Mesothelial cell of epicardium (in vitro differentiated cells): ENCODE measurements at regions not wholly inside any gene's neighbourhood (a gene's known extent, or its start where the extent isn't known, plus 50 kb on each side); places are given as distances from the start of the nearest gene placed in this dataset.

ENCODE experiments used
- DNase-seq, 2 experiments: peaks; one replicate each; pipeline ENCODE4 v3.0.0; 2021; ENCODE audit warnings: low spot score in 2 of 2; ENCODE audit not compliant: unreplicated experiment in 2 of 2
- H3K27ac Mint-ChIP-seq: 2 replicates; pipeline ENCODE4 v1.8.0; 2021; ENCODE audit warnings: mixed read lengths
- H3K27me3 Mint-ChIP-seq: 2 replicates; pipeline ENCODE4 v1.8.0; 2021; ENCODE audit warnings: low read depth, mixed read lengths
- H3K36me3 Mint-ChIP-seq: 2 replicates; pipeline ENCODE4 v1.8.0; 2021; ENCODE audit warnings: mixed read lengths
- H3K4me1 Mint-ChIP-seq: 2 replicates; pipeline ENCODE4 v1.8.0; 2021; ENCODE audit warnings: mixed read lengths
- H3K4me3 Mint-ChIP-seq: 2 replicates; pipeline ENCODE4 v1.8.0; 2021; ENCODE audit warnings: mild to moderate bottlenecking, moderate library complexity, mixed read lengths
- H3K9me3 Mint-ChIP-seq: 2 replicates; pipeline ENCODE4 v1.8.0; 2021; ENCODE audit warnings: mixed read lengths
- CTCF ChIP-seq: fragments of 200-600 bp; sonication (generic); IDR thresholded peaks from one replicate; pipeline ENCODE4 v1.5.0; 2021; ENCODE audit warnings: antibody characterized with exemption; ENCODE audit not compliant: unreplicated experiment

GRCh38 chr6:165976684-165977083, 191.0 kb downstream of the TBXT start:
- H3K27ac Mint-ChIP-seq: no peak overlapping the region
- DNase-seq: no peak
- no peak for TF ChIP-seq CTCF
- H3K4me3 Mint-ChIP-seq: no peak overlapping the region
- H3K27me3 Mint-ChIP-seq: peaks cover 76% of the 10 kb centered on the region
- no peaks in the 10 kb centered on the region for H3K4me1 Mint-ChIP-seq
- no peaks in the 10 kb centered on the region for H3K36me3 Mint-ChIP-seq
- no peaks in the 10 kb centered on the region for H3K9me3 Mint-ChIP-seq

DNA sequence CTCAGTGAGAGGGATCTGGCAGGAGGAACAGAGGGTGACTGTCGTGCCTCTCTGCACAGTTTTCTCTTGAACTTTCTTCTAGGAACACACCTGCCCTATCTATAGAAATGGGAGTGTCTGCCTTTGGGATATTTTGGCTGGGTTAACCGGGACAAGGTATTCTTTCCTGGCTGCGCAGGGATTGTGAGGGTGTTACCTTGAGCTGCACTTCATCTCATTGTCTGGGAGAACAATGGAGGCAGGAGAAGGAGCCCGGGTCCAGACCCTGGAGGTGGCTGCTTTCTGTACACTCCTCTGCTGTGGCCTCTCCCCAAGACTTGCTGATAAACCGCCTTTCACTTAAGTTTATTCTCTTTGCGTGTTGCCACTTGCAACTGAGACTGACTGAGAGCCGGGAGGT, 192.8 kb downstream of the TBXT start:
- no peaks in the 10 kb centered on the region for H3K4me1 Mint-ChIP-seq
- no peak overlapping the region for H3K27ac Mint-ChIP-seq
- no peaks in the 10 kb centered on the region for H3K36me3 Mint-ChIP-seq
- no peak for TF ChIP-seq CTCF
- H3K4me3 Mint-ChIP-seq: no peak overlapping the region
- no peaks in the 10 kb centered on the region for H3K9me3 Mint-ChIP-seq
- no peak for DNase-seq
- H3K27me3 Mint-ChIP-seq: peaks cover 67% of the 10 kb centered on the region

GRCh38 chr6:165973473-165973872, 194.2 kb downstream of the TBXT start:
- Mint-ChIP-seq H3K27me3 (peaks cover 68% of the 10 kb centered on the region), H3K36me3 (no peaks in the 10 kb centered on the region), H3K4me1 (no peaks in the 10 kb centered on the region), H3K4me3 (no peak overlapping the region), H3K9me3 (no peaks in the 10 kb centered on the region), H3K27ac (no peak overlapping the region)
- DNase-seq: no peak
- no peak for TF ChIP-seq CTCF

GRCh38 chr6:165972139-165972802, 195.4 kb downstream of the TBXT start:
- Mint-ChIP-seq H3K9me3 (no peaks in the 10 kb centered on the region), H3K27ac (no peak overlapping the region), H3K27me3 (peaks cover 73% of the 10 kb centered on the region), H3K36me3 (no peaks in the 10 kb centered on the region), H3K4me3 (no peak overlapping the region), H3K4me1 (no peaks in the 10 kb centered on the region)
- DNase-seq: no peak
- TF ChIP-seq CTCF: no peak

DNA sequence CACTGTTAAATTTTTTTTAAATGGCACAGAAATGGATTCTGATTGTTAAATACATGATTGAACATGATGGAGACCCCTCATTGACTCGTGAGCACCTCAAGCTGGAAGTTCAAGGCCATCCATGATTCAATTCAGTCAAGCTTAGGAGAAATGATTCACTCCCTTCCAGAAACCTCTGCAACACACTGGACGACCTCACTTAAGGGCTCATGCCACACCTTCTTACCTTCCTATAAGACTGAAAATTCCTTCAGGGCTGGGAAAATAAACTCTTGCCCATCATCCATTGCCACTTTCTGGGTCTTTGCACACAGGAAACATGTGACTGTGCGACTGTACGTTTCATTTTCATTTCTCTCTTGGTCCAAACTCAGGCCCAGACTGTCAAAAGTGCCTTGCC, 196.4 kb downstream of the TBXT start:
- Mint-ChIP-seq H3K27ac (no peak overlapping the region), H3K4me1 (no peaks in the 10 kb centered on the region), H3K9me3 (no peaks in the 10 kb centered on the region), H3K36me3 (no peaks in the 10 kb centered on the region), H3K27me3 (peaks cover 72% of the 10 kb centered on the region), H3K4me3 (no peak overlapping the region)
- TF ChIP-seq CTCF: no peak
- no peak for DNase-seq

DNA sequence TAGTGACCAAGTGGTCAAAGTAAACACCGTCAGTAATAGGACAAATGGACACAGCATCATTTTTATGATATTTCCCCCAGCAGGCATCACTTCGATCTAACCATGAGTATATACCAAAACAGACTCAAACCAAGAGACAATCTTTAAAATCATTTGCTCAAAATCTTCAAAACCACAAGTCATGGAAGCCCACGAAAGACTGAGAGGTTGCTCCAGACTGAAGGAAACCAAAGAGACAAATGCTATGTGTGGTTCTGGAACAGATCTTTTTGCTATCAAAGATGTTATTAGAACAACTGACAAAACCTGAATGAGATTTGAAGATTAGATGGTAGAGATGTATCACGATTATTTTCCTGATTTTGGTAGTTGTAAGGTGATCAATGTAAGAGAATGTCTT, 197.7 kb downstream of the TBXT start:
- Mint-ChIP-seq H3K27ac (no peak overlapping the region), H3K4me1 (no peaks in the 10 kb centered on the region), H3K9me3 (no peaks in the 10 kb centered on the region), H3K27me3 (peaks cover 81% of the 10 kb centered on the region), H3K36me3 (no peaks in the 10 kb centered on the region), H3K4me3 (no peak overlapping the region)
- no peak for TF ChIP-seq CTCF
- DNase-seq: no peak
